ENCODE measurements at regions not wholly inside any gene's neighbourhood (a gene's known extent, or its start where the extent isn't known, plus 50 kb on each side); places are given as distances from the start of the nearest gene placed in this dataset.

- Histone ChIP-seq H2AFZ (ENCODE audit: insufficient read depth, low read depth, low read length, poor library complexity, severe bottlenecking) (no peak overlapping the region), H4K20me1 (ENCODE audit: control insufficient read depth, insufficient read depth, low read length, poor library complexity, severe bottlenecking) (no peaks in the 10 kb centered on the region), H3K9me3 (ENCODE audit: control extremely low read depth in 1 of 3, control insufficient read depth in 2 of 3, insufficient read depth in 1 of 3, low read length in 2 of 3) (no peaks in the 10 kb centered on the region), H3K4me1 (ENCODE audit: control insufficient read depth in 2 of 2, insufficient read depth in 2 of 2, low read length in 2 of 2) (peaks cover 3 to 18% of the 10 kb centered on the region in 2 donors), H3K4me3 (ENCODE audit: control extremely low read depth in 1 of 5, extremely low read depth in 1 of 5, insufficient read depth in 1 of 5, low read depth in 2 of 5, low read length in 4 of 5) (no peak overlapping the region), H3K9ac (ENCODE audit: low read length) (no peak overlapping the region), H3K27me3 (replicated peaks in 1 of 4; ENCODE audit: control extremely low read depth in 1 of 4, control insufficient read depth in 3 of 4, insufficient read depth in 4 of 4, low read length in 3 of 4) (peaks cover 0 to 25% (median 1%) of the 10 kb centered on the region in 4 experiments), H3K27ac (ENCODE audit: low read length in 2 of 2) (no peak overlapping the region), H3K4me2 (replicated peaks; ENCODE audit: low read depth, low read length, poor library complexity, severe bottlenecking) (peak overlapping the region; percentile 22), H3K79me2 (ENCODE audit: control insufficient read depth, insufficient read depth, low read length) (no peaks in the 10 kb centered on the region), H3K36me3 (replicated peaks in 1 of 2; ENCODE audit: control extremely low read depth in 1 of 2, control insufficient read depth in 1 of 2, extremely low read depth in 1 of 2, insufficient read depth in 2 of 2, low read length in 1 of 2) (no peaks in the 10 kb centered on the region)
- DNase-seq (no peak), ATAC-seq (ENCODE audit: low read depth) (no peak)
- intact Hi-C loops (cut with micrococcal nuclease) = no loop called here
- Mint-ChIP-seq H3K4me1 (peaks cover 22% of the 10 kb centered on the region), H3K27me3 (peaks cover 21% of the 10 kb centered on the region), H3K4me3 (peak overlapping the region; percentile 44), H3K9me3 (ENCODE audit: insufficient read depth) (no peaks in the 10 kb centered on the region), H3K27ac (no peak overlapping the region)
- WGBS (ENCODE audit: insufficient coverage) = no CpG with 5 or more reads among the region's 2 CpGs
- ChIA-PET POLR2A (no interaction called here), CTCF (no interaction called here)
- TF ChIP-seq, protein P1, sequence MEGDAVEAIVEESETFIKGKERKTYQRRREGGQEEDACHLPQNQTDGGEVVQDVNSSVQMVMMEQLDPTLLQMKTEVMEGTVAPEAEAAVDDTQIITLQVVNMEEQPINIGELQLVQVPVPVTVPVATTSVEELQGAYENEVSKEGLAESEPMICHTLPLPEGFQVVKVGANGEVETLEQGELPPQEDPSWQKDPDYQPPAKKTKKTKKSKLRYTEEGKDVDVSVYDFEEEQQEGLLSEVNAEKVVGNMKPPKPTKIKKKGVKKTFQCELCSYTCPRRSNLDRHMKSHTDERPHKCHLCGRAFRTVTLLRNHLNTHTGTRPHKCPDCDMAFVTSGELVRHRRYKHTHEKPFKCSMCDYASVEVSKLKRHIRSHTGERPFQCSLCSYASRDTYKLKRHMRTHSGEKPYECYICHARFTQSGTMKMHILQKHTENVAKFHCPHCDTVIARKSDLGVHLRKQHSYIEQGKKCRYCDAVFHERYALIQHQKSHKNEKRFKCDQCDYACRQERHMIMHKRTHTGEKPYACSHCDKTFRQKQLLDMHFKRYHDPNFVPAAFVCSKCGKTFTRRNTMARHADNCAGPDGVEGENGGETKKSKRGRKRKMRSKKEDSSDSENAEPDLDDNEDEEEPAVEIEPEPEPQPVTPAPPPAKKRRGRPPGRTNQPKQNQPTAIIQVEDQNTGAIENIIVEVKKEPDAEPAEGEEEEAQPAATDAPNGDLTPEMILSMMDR (IDR thresholded peaks at IDR 0.05) = no peak
- TF ChIP-seq EZH2 (IDR thresholded peaks at IDR 0.05; ENCODE audit: borderline replicate concordance, insufficient read depth, low read depth, low read length, poor library complexity, severe bottlenecking) = no peak
These were observed 203.6 kb upstream of the GRIK3 start for GRCh38 chr1:37237948-37238347.

DNA sequence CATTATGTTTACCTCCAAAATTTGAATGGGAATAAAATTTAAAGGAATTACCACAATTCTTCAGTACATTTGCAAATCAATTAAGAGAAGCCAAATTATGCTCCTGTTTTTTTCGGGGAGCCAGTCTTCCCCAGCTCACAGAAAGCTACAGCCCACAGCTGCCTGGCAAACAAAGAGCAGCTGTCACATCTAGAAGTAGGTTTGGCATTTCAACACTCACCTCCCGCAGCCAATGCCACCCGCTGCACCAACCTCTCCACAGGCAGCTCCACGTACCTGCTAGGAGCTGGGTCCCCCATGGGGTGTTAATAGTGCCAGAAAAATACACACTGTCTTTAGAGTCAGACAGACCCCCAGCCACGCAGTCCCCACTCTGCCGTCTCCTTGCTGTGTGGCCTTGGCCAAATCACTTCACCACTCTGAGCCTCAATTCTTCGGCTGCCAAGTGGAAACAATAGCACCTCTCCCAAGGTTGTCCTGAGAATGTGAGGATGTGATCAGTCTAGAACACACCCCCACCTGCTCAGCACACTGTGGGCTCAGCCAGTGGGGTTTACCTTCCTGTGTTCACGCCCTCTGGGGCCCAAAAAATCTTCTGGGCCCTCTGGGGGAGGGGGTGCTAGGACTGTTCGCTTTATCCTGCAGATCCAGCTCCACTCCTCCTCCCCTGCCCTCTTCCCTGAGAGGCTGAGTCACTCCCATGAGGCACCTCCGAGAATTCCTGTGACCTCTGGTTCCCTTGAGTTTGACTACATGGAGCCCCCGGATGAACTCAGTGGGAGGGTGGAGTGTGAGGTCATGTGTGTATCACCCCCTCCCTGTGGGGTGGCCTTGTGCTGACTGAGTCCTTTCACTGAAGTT lies 204.3 kb upstream of the GRIK3 start:
- Histone ChIP-seq H3K36me3 (replicated peaks in 1 of 2; ENCODE audit: control extremely low read depth in 1 of 2, control insufficient read depth in 1 of 2, extremely low read depth in 1 of 2, insufficient read depth in 2 of 2, low read length in 1 of 2) (no peaks in the 10 kb centered on the region), H3K79me2 (ENCODE audit: control insufficient read depth, insufficient read depth, low read length) (no peaks in the 10 kb centered on the region)

More for the DNA sequence above, 204.3 kb upstream of the GRIK3 start:
- H4K20me1 ChIP-seq (ENCODE audit: control insufficient read depth, insufficient read depth, low read length, poor library complexity, severe bottlenecking) = no peaks in the 10 kb centered on the region
- DNase-seq (no peak), ATAC-seq (ENCODE audit: low read depth) (no peak)
- Mint-ChIP-seq H3K4me3 (peak overlapping the region; percentile 44), H3K4me1 (peaks cover 22% of the 10 kb centered on the region), H3K27me3 (peaks cover 16% of the 10 kb centered on the region), H3K27ac (no peak overlapping the region), H3K9me3 (ENCODE audit: insufficient read depth) (no peaks in the 10 kb centered on the region)
- no peak overlapping the region for H2AFZ ChIP-seq (ENCODE audit: insufficient read depth, low read depth, low read length, poor library complexity, severe bottlenecking)
- WGBS (ENCODE audit: insufficient coverage) = 56% methylated on average over 6 of the region's 11 CpGs
- peaks cover 0 to 22% (median 1%) of the 10 kb centered on the region in 4 experiments for H3K27me3 ChIP-seq (replicated peaks in 1 of 4; ENCODE audit: control extremely low read depth in 1 of 4, control insufficient read depth in 3 of 4, insufficient read depth in 4 of 4, low read length in 3 of 4)
- ChIA-PET POLR2A (no interaction called here), CTCF (no interaction called here)
- no peak for TF ChIP-seq EZH2 (IDR thresholded peaks at IDR 0.05; ENCODE audit: borderline replicate concordance, insufficient read depth, low read depth, low read length, poor library complexity, severe bottlenecking)
- TF ChIP-seq, protein P1 (IDR thresholded peaks at IDR 0.05) = no peak
- peaks cover 3 to 18% of the 10 kb centered on the region in 2 donors for H3K4me1 ChIP-seq (ENCODE audit: control insufficient read depth in 2 of 2, insufficient read depth in 2 of 2, low read length in 2 of 2)
- no peak overlapping the region for H3K27ac ChIP-seq (ENCODE audit: low read length in 2 of 2)
- no peak overlapping the region for H3K4me3 ChIP-seq (ENCODE audit: control extremely low read depth in 1 of 5, extremely low read depth in 1 of 5, insufficient read depth in 1 of 5, low read depth in 2 of 5, low read length in 4 of 5)
- no peaks in the 10 kb centered on the region for H3K9me3 ChIP-seq (ENCODE audit: control extremely low read depth in 1 of 3, control insufficient read depth in 2 of 3, insufficient read depth in 1 of 3, low read length in 2 of 3)
- no peak overlapping the region for H3K9ac ChIP-seq (ENCODE audit: low read length)
- peak overlapping the region; percentile 22 for H3K4me2 ChIP-seq (replicated peaks; ENCODE audit: low read depth, low read length, poor library complexity, severe bottlenecking)
- intact Hi-C loops (cut with micrococcal nuclease) = no loop called here
